DOHH2 (cell line): ENCODE measurements at regions not wholly inside any gene's neighbourhood (a gene's known extent, or its start where the extent isn't known, plus 50 kb on each side); places are given as distances from the start of the nearest gene placed in this dataset.

Source experiments
- CTCF ChIP-seq: fragments of 200-600 bp; sonication (generic); IDR thresholded peaks from one replicate; pipeline ENCODE4 v1.5.1; 2014; ENCODE audit warnings: antibody characterized with exemption, mild to moderate bottlenecking, low read depth, low read length; ENCODE audit not compliant: poor library complexity, severe bottlenecking
- EZH2phosphoT487 ChIP-seq: fragments of 200-600 bp; sonication (generic); IDR thresholded peaks from 2 replicates; pipeline ENCODE4 v1.6.1; 2017; ENCODE audit warnings: borderline replicate concordance, mild to moderate bottlenecking, antibody characterized with exemption, low read length, moderate library complexity, mixed read lengths

- no peak for TF ChIP-seq CTCF
- TF ChIP-seq EZH2phosphoT487, result no peak
Observed at GRCh38 chr12:76690921-76691700, 72.8 kb upstream of the ZDHHC17 start.
